Transverse colon (tissue), 4 donors: ENCODE measurements at regions not wholly inside any gene's neighbourhood (a gene's known extent, or its start where the extent isn't known, plus 50 kb on each side); places are given as distances from the start of the nearest gene placed in this dataset.

Experiments used
- DNase-seq: peaks from one replicate; pipeline ENCODE4 v3.0.0-alpha.2; 2019
- H3K27ac ChIP-seq, 4 donors: fragments of 200-600 bp; sonication (generic); 2 replicates each; pipeline ENCODE4 v1.5.1; 2016 to 2018; ENCODE audit warnings: inconsistent platforms in 4 of 4
- H3K27me3 ChIP-seq: fragments of 200-600 bp; sonication (generic); 2 replicates; pipeline ENCODE4 v1.5.1; 2017; ENCODE audit warnings: inconsistent platforms
- H3K36me3 ChIP-seq, 4 donors: fragments of 200-600 bp; sonication (generic); 2 replicates each; pipeline ENCODE4 v1.5.1; 2017 to 2019; ENCODE audit warnings: inconsistent platforms in 4 of 4
- H3K4me1 ChIP-seq, 4 donors: fragments of 200-600 bp; sonication (generic); 2 replicates each; pipeline ENCODE4 v1.5.1; 2017 to 2020; ENCODE audit warnings: inconsistent platforms in 4 of 4
- H3K4me3 ChIP-seq, 4 donors: fragments of 200-600 bp; sonication (generic); 1 replicate in 1 of 4; 2 replicates in 3 of 4; pipeline versions ENCODE4 v1.5.1 to v1.6.1; 2017 to 2019; ENCODE audit warnings: inconsistent platforms in 4 of 4
- H3K9me3 ChIP-seq, 2 donors: fragments of 200-600 bp; sonication (generic); 2 replicates each; pipeline ENCODE4 v1.5.1; 2017 to 2019; ENCODE audit warnings: inconsistent platforms in 2 of 2
- EP300 ChIP-seq: sonication (generic); formaldehyde crosslinking; IDR thresholded peaks from one replicate; pipeline ENCODE4 v1.6.1; 2017; ENCODE audit warnings: antibody characterized with exemption, low read depth
- POLR2A ChIP-seq: fragments of 450-650 bp; IDR thresholded peaks from one replicate; pipeline ENCODE4 v1.6.1; 2016; ENCODE audit warnings: antibody characterized with exemption, mild to moderate bottlenecking, moderate library complexity
- POLR2AphosphoS5 ChIP-seq, 3 donors: sonication (generic); formaldehyde crosslinking; IDR thresholded peaks; one replicate each; pipeline ENCODE4 v1.6.1; 2016; ENCODE audit warnings: antibody characterized with exemption in 3 of 3
- WGBS, 2 donors: methylation state at CpG; one replicate each; pipeline ENCODE4 v1.1.5; 2018; ENCODE audit warnings: low coverage in 1 of 2; 5-methylcytosine and 5-hydroxymethylcytosine counted together
- in situ Hi-C, 4 donors: fragments of 200-750 bp; cut with MboI; loops; one replicate each; pipeline versions ENCODE4 v1.15.0 to v1.15.1; 2017; ENCODE audit warnings: low sequenced_read_pairs in 3 of 4, low pct_ligation_motif_present in 1 of 4, low pct_unique_long_range_greater_than_20kb in 1 of 4
- intact Hi-C: fragments of 100-400 bp; cut with DNase I; formaldehyde crosslinking; loops from one replicate; pipeline ENCODE4 v1.15.1; 2023; ENCODE audit warnings: low total_unique reads
- TF ChIP-seq, protein P1 (sequence below), 5 experiments: fragments of 200-600 bp in 3 of 5; fragments of 450-650 bp in 2 of 5; sonication (generic) in 3 of 5; IDR thresholded peaks; 1 replicate in 2 of 5; 2 replicates in 3 of 5; pipeline ENCODE4 v1.5.1; 2016 to 2017; ENCODE audit warnings: antibody characterized with exemption in 5 of 5, inconsistent platforms in 3 of 5, mild to moderate bottlenecking in 2 of 5, moderate library complexity in 1 of 5

DNA sequence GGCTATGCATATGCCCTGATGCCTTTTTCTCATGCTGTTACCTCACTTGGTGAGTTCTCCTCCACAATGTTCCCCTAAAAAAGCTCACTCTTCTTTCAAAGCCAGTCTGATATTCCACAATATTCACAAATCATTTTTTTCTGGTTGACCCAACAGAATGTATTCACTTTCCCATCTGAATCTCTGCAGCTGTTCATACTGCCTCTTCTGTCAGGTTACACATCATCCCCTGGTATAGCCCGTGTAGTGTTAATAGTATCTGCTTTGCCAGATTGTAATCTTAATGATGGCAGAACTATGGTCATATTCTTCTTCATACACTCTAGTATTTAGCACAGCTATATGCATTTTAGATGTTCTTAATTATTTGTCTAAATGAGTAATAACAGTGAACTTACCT is 544.3 kb downstream of the EFNB2 start:
- Histone ChIP-seq H3K9me3 (no peaks in the 10 kb centered on the region), H3K36me3 (no peaks in the 10 kb centered on the region), H3K27me3 (no peaks in the 10 kb centered on the region), H3K4me1 (peaks cover 0 to 7% (median 2%) of the 10 kb centered on the region in 4 donors), H3K27ac (no peak overlapping the region), H3K4me3 (no peak overlapping the region)
- 72 to 100% methylated on average over 1 of the region's 1 CpG for WGBS, 2 donors
- TF ChIP-seq POLR2A = no peak
- TF ChIP-seq, protein P1, sequence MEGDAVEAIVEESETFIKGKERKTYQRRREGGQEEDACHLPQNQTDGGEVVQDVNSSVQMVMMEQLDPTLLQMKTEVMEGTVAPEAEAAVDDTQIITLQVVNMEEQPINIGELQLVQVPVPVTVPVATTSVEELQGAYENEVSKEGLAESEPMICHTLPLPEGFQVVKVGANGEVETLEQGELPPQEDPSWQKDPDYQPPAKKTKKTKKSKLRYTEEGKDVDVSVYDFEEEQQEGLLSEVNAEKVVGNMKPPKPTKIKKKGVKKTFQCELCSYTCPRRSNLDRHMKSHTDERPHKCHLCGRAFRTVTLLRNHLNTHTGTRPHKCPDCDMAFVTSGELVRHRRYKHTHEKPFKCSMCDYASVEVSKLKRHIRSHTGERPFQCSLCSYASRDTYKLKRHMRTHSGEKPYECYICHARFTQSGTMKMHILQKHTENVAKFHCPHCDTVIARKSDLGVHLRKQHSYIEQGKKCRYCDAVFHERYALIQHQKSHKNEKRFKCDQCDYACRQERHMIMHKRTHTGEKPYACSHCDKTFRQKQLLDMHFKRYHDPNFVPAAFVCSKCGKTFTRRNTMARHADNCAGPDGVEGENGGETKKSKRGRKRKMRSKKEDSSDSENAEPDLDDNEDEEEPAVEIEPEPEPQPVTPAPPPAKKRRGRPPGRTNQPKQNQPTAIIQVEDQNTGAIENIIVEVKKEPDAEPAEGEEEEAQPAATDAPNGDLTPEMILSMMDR (IDR thresholded peaks at IDR 0.05) = no peak
- TF ChIP-seq EP300 = no peak
- TF ChIP-seq POLR2AphosphoS5 (IDR thresholded peaks at IDR 0.05) = no peak
- in situ Hi-C loops (no loop called here), intact Hi-C loops (no loop called here)
- no peak for DNase-seq

DNA sequence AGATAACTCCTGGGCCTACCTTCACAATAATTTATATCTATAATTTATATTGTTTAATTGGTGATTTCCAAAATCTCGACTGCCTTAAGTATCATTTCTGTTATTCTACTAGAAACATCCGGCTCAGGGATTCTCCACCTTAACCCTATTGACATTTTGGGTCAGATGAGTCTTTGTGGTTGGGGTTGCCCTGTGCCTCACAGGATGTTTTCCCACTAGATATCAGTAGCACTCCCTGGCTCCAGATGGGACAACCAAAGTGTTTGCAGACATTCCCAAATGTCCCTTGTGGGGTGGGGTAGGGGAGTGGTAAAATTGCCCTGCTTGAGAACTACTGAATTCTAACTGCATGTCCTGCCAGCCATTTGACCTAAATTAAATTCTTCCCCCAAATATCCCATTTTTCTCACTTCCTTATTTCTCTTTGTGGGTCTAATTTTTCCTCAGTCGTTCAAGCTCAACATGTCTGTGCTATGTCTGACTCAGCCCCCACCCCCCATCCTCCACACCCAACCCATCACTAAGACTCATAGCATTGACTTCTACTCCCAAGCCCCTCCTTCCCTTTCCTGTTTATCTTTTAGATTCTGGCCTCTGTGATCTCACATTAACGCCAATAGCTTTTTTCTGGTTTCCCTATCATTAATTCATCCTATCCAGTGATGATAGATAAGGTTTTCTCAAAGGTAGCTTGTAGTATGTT is 545.1 kb downstream of the EFNB2 start:
- no peaks in the 10 kb centered on the region for H3K9me3 ChIP-seq
- 57 to 71% methylated on average over 1 to 4 of the region's 4 CpGs for WGBS, 2 donors
- no peak overlapping the region for H3K27ac ChIP-seq
- TF ChIP-seq POLR2A (no peak), POLR2AphosphoS5 (IDR thresholded peaks at IDR 0.05) (no peak), EP300 (no peak)
- TF ChIP-seq, protein P1 (IDR thresholded peaks at IDR 0.05) = no peak
- H3K4me1 ChIP-seq = peaks cover 0 to 7% (median 2%) of the 10 kb centered on the region in 4 donors
- in situ Hi-C loops = no loop called here
- no peak for DNase-seq
- intact Hi-C loops = no loop called here
- H3K4me3 ChIP-seq = no peak overlapping the region
- H3K36me3 ChIP-seq = no peaks in the 10 kb centered on the region
- H3K27me3 ChIP-seq = no peaks in the 10 kb centered on the region

DNA sequence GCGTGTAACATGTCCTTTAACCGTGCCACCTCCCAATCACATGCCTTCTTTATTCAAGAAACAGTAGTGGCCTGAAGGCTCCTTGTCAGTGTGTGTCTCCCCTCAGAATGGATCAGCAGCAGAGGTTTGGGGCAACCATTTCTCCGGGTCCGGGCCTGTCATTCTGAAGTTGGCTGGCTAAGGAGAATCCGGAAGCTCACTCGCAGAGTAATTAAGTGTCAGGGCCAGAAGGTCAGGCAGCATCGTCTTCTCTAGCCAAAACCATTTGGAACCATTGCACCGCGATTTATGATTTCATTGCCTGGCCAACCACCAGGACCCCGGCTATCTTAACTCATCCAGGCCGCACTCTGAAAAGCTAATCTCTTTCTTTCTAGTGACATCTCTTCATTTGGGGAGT is 550.8 kb downstream of the EFNB2 start:
- no peak for TF ChIP-seq POLR2AphosphoS5 (IDR thresholded peaks at IDR 0.05)
- TF ChIP-seq, protein P1 (IDR thresholded peaks at IDR 0.05) = no peak
- no peak for TF ChIP-seq POLR2A
- TF ChIP-seq EP300 = no peak
- H3K4me3 ChIP-seq = no peak overlapping the region
- WGBS, 2 donors = 76 to 88% methylated on average over 4 to 11 of the region's 11 CpGs
- no peaks in the 10 kb centered on the region for H3K27me3 ChIP-seq
- no peaks in the 10 kb centered on the region for H3K9me3 ChIP-seq
- intact Hi-C loops (no loop called here), in situ Hi-C loops (no loop called here)
- DNase-seq = no peak
- H3K4me1 ChIP-seq = peaks cover 0 to 6% (median 3%) of the 10 kb centered on the region in 4 donors
- H3K36me3 ChIP-seq = no peaks in the 10 kb centered on the region
- no peak overlapping the region for H3K27ac ChIP-seq

DNA sequence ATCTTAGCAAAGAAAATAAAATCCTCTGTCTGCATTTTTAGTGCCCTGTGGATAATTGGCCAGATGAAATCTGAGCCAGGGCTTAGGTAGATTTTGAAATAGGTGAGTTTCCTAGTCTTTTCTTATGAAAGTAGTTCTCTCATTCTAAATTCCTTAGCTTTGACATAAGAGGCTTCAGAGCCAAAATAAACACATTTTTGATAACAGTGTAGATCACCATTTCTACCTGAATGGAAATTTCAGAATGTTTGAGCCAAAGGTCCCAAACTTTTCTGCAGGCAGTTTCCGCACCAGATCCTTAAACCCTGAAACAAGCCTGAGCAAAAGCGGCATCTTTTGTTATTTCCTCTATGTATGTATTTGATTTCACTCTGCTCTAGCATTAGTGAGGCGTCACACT is 551.2 kb downstream of the EFNB2 start:
- H3K27ac ChIP-seq = no peak overlapping the region
- WGBS, 2 donors = 88 to 93% methylated on average over 3 of the region's 3 CpGs

More for the DNA sequence above, 551.2 kb downstream of the EFNB2 start:
- H3K36me3 ChIP-seq = no peaks in the 10 kb centered on the region
- intact Hi-C loops (no loop called here), in situ Hi-C loops (no loop called here)
- peaks cover 0 to 8% (median 3%) of the 10 kb centered on the region in 4 donors for H3K4me1 ChIP-seq
- H3K27me3 ChIP-seq = no peaks in the 10 kb centered on the region
- no peak for DNase-seq
- TF ChIP-seq, protein P1 (IDR thresholded peaks at IDR 0.05) = no peak
- TF ChIP-seq POLR2A (no peak), EP300 (no peak), POLR2AphosphoS5 (IDR thresholded peaks at IDR 0.05) (no peak)
- no peaks in the 10 kb centered on the region for H3K9me3 ChIP-seq
- H3K4me3 ChIP-seq = no peak overlapping the region
